ENCODE measurements at regions not wholly inside any gene's neighbourhood (a gene's known extent, or its start where the extent isn't known, plus 50 kb on each side); places are given as distances from the start of the nearest gene placed in this dataset.
A peak's percentile ranks its signal among the peaks of the same experiment; 100 is the strongest.

GRCh38 chr6:6712449-6713403 is 124.2 kb downstream of the LY86 start:
- peak; percentile 96 for DNase-seq (ENCODE audit: unreplicated experiment)
- CTCF ChIA-PET: interaction anchor here (0.5 to 1.9 kb wide), 17 partner anchors 8 to 562 kb away, joined by 3 to 15 read pairs (median 5); no protein-coding TSS in a partner anchor
- TF ChIP-seq CTCF (IDR thresholded peaks at IDR 0.05; ENCODE audit: unreplicated experiment): no peak
- POLR2A ChIA-PET: interaction anchor here (0.6 to 3.5 kb wide), 16 partner anchors 9 to 891 kb away, joined by 3 to 29 read pairs (median 4); partner anchors contain the start of gene DSP
- Mint-ChIP-seq H3K4me1 (ENCODE audit: insufficient read depth, unreplicated experiment) (peaks cover 16% of the 10 kb centered on the region), H3K27ac (ENCODE audit: low read depth, unreplicated experiment) (peak overlapping the region; percentile 73), H3K4me3 (ENCODE audit: unreplicated experiment) (peak overlapping the region; percentile 36), H3K36me3 (ENCODE audit: insufficient read depth, unreplicated experiment) (no peaks in the 10 kb centered on the region), H3K9me3 (ENCODE audit: unreplicated experiment) (no peaks in the 10 kb centered on the region), H3K27me3 (ENCODE audit: insufficient read depth, unreplicated experiment) (no peaks in the 10 kb centered on the region)
- BruUV-seq (replicated peaks): no TSS peak
- intact Hi-C loops (cut with micrococcal nuclease): loop anchor here (1.0 to 2.0 kb wide), 2 partner anchors 18 to 35 kb away; no protein-coding TSS in a partner anchor

DNA sequence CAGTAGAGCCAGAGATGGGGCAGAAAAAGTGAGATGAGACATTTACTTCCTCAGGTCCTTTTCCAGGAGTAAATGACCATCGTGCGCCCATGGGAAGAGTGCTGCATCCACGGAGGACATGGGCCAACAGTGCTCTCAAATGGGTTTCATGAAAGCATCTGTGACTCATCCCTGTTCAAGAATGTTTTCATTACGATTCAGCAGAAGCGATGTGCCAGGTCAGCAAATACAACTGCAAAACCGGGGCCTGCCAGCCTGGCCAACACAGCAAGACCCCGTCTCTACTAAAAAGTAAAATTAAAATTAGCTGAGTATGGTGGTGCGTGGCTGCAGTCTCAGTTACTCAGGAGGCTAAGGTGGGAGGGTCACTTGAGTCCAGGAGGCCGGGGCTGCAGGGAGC is 125.1 kb downstream of the LY86 start:
- Mint-ChIP-seq H3K36me3 (ENCODE audit: insufficient read depth, unreplicated experiment) (no peaks in the 10 kb centered on the region), H3K27me3 (ENCODE audit: insufficient read depth, unreplicated experiment) (no peaks in the 10 kb centered on the region), H3K4me1 (ENCODE audit: insufficient read depth, unreplicated experiment) (peaks cover 16% of the 10 kb centered on the region), H3K9me3 (ENCODE audit: unreplicated experiment) (no peaks in the 10 kb centered on the region), H3K4me3 (ENCODE audit: unreplicated experiment) (no peak overlapping the region), H3K27ac (ENCODE audit: low read depth, unreplicated experiment) (peak overlapping the region; percentile 73)
- no peak for TF ChIP-seq CTCF (IDR thresholded peaks at IDR 0.05; ENCODE audit: unreplicated experiment)
- CTCF ChIA-PET: interaction anchor here (0.7 to 1.9 kb wide), 4 partner anchors 10 to 160 kb away, joined by 4 to 15 read pairs (median 6); no protein-coding TSS in a partner anchor
- BruUV-seq (replicated peaks): no TSS peak
- DNase-seq (ENCODE audit: unreplicated experiment): peak; percentile 65
- POLR2A ChIA-PET: interaction anchor here (0.8 to 3.0 kb wide), 7 partner anchors 10 to 36 kb away, joined by 3 to 22 read pairs (median 9); no protein-coding TSS in a partner anchor
- intact Hi-C loops (cut with micrococcal nuclease): loop anchor here (2.0 kb wide), 1 partner anchor 19 kb away; no protein-coding TSS in a partner anchor

DNA sequence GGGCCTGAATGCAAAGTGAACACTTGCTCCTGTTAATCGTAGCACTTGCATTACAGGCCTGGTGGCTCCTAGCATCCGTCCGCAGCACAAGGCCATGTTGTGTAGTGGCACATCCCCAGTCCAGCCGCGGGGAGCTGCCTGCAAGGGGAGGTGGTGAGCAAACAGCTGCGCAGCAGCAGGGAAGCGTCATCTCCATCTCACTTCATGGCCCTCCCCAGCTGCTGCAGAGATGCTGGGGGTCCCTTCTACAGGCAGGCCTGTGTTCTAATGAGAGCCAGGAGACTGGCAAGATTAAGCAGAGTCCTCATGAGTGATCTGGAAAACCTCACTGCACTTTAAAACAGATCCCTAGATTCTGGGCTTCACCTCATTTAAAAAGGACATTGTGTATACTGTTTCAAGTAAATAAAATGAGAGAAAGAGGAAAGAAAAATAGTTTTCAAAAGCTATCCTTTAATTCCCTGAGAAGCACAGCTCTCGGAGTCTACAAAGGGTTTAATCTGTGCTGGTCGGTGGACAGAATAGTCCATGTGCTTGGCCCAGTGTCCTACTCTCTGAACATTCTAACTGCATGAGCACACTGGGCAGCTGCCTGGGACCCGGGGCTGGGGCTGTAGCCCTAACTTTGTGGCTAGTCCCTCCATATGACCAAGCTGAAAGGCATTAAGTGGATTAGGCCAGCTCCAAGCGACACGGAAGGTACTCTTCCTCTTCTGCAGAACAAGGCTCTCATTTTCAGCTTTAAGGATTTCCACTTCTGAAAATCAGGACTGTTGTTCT is 125.8 kb downstream of the LY86 start:
- BruUV-seq (replicated peaks): no TSS peak
- Mint-ChIP-seq H3K4me3 (ENCODE audit: unreplicated experiment) (no peak overlapping the region), H3K4me1 (ENCODE audit: insufficient read depth, unreplicated experiment) (peaks cover 16% of the 10 kb centered on the region), H3K27ac (ENCODE audit: low read depth, unreplicated experiment) (peak overlapping the region; percentile 73), H3K27me3 (ENCODE audit: insufficient read depth, unreplicated experiment) (no peaks in the 10 kb centered on the region), H3K36me3 (ENCODE audit: insufficient read depth, unreplicated experiment) (no peaks in the 10 kb centered on the region), H3K9me3 (ENCODE audit: unreplicated experiment) (no peaks in the 10 kb centered on the region)
- intact Hi-C loops (cut with micrococcal nuclease): no loop called here
- no peak for DNase-seq (ENCODE audit: unreplicated experiment)
- POLR2A ChIA-PET: interaction anchor here (1.1 to 3.0 kb wide), 3 partner anchors 14 to 24 kb away, joined by 3 to 6 read pairs (median 3); no protein-coding TSS in a partner anchor
- CTCF ChIA-PET: interaction anchor here (0.7 to 1.6 kb wide), 6 partner anchors 10 to 561 kb away, joined by 3 to 12 read pairs (median 8); no protein-coding TSS in a partner anchor
- TF ChIP-seq CTCF (IDR thresholded peaks at IDR 0.05; ENCODE audit: unreplicated experiment): no peak

Measured in MCF 10A (cell line).